Osteocyte (in vitro differentiated cells): ENCODE measurements at regions not wholly inside any gene's neighbourhood (a gene's known extent, or its start where the extent isn't known, plus 50 kb on each side); places are given as distances from the start of the nearest gene placed in this dataset.

Experiments used
- DNase-seq: peaks from one replicate; pipeline ENCODE4 v3.0.0; 2021; ENCODE audit warnings: mixed read lengths; ENCODE audit not compliant: unreplicated experiment; ENCODE audit errors: extremely low spot score
- H3K27ac Mint-ChIP-seq: one replicate; pipeline ENCODE4 v1.8.0; 2021; ENCODE audit warnings: mild to moderate bottlenecking, mixed read lengths; ENCODE audit not compliant: unreplicated experiment
- H3K27me3 Mint-ChIP-seq: one replicate; pipeline ENCODE4 v1.8.0; 2021; ENCODE audit warnings: mixed read lengths; ENCODE audit not compliant: unreplicated experiment
- H3K36me3 Mint-ChIP-seq: one replicate; pipeline ENCODE4 v1.8.0; 2021; ENCODE audit warnings: mixed read lengths; ENCODE audit not compliant: unreplicated experiment
- H3K4me1 Mint-ChIP-seq: one replicate; pipeline ENCODE4 v1.8.0; 2021; ENCODE audit warnings: mixed read lengths; ENCODE audit not compliant: unreplicated experiment
- H3K4me3 Mint-ChIP-seq: one replicate; pipeline ENCODE4 v1.8.0; 2021; ENCODE audit warnings: mild to moderate bottlenecking, moderate library complexity, mixed read lengths; ENCODE audit not compliant: unreplicated experiment
- H3K9me3 Mint-ChIP-seq: one replicate; pipeline ENCODE4 v1.8.0; 2021; ENCODE audit warnings: mixed read lengths; ENCODE audit not compliant: unreplicated experiment
- CTCF ChIP-seq: fragments of 200-600 bp; sonication (generic); IDR thresholded peaks from 2 replicates; pipeline ENCODE4 v1.5.0; 2021; ENCODE audit warnings: antibody characterized with exemption, mild to moderate bottlenecking, moderate library complexity

GRCh38 chr7:155893664-155894063 lies 81.4 kb upstream of the SHH start:
- TF ChIP-seq CTCF = no peak
- H3K27me3 Mint-ChIP-seq = peaks cover 5% of the 10 kb centered on the region
- no peak overlapping the region for H3K27ac Mint-ChIP-seq
- no peak for DNase-seq
- H3K4me3 Mint-ChIP-seq = no peak overlapping the region
- peaks cover 1% of the 10 kb centered on the region for H3K9me3 Mint-ChIP-seq
- H3K4me1 Mint-ChIP-seq = no peaks in the 10 kb centered on the region
- H3K36me3 Mint-ChIP-seq = no peaks in the 10 kb centered on the region

GRCh38 chr7:155893176-155893575 lies 80.9 kb upstream of the SHH start:
- Mint-ChIP-seq H3K4me3 (no peak overlapping the region), H3K36me3 (no peaks in the 10 kb centered on the region), H3K9me3 (peaks cover 6% of the 10 kb centered on the region), H3K27ac (no peak overlapping the region), H3K27me3 (peaks cover 5% of the 10 kb centered on the region), H3K4me1 (no peaks in the 10 kb centered on the region)
- DNase-seq = no peak
- no peak for TF ChIP-seq CTCF

GRCh38 chr7:155889636-155890511 lies 77.6 kb upstream of the SHH start:
- Mint-ChIP-seq H3K4me3 (no peak overlapping the region), H3K9me3 (peaks cover 6% of the 10 kb centered on the region), H3K27me3 (no peaks in the 10 kb centered on the region), H3K27ac (no peak overlapping the region), H3K36me3 (no peaks in the 10 kb centered on the region), H3K4me1 (peaks cover 7% of the 10 kb centered on the region)
- TF ChIP-seq CTCF = no peak
- no peak for DNase-seq

- no peak overlapping the region for H3K4me3 Mint-ChIP-seq
- TF ChIP-seq CTCF = no peak
- no peak for DNase-seq
- no peaks in the 10 kb centered on the region for H3K36me3 Mint-ChIP-seq
- peaks cover 7% of the 10 kb centered on the region for H3K4me1 Mint-ChIP-seq
- peaks cover 6% of the 10 kb centered on the region for H3K9me3 Mint-ChIP-seq
- H3K27ac Mint-ChIP-seq = no peak overlapping the region
- no peaks in the 10 kb centered on the region for H3K27me3 Mint-ChIP-seq
Measured at GRCh38 chr7:155887174-155887525, 74.9 kb upstream of the SHH start.

GRCh38 chr7:155886391-155887173 lies 74.3 kb upstream of the SHH start:
- no peak overlapping the region for H3K27ac Mint-ChIP-seq
- no peak for DNase-seq
- H3K36me3 Mint-ChIP-seq = no peaks in the 10 kb centered on the region
- H3K4me1 Mint-ChIP-seq = peaks cover 7% of the 10 kb centered on the region
- no peak for TF ChIP-seq CTCF
- H3K27me3 Mint-ChIP-seq = no peaks in the 10 kb centered on the region
- H3K9me3 Mint-ChIP-seq = peaks cover 6% of the 10 kb centered on the region
- H3K4me3 Mint-ChIP-seq = no peak overlapping the region
